HepG2 (cell line): ENCODE measurements at regions not wholly inside any gene's neighbourhood (a gene's known extent, or its start where the extent isn't known, plus 50 kb on each side); places are given as distances from the start of the nearest gene placed in this dataset.

Source experiments
- ATAC-seq: fragments of 200-7000 bp; cut with Tn5 transposase; 3 replicates; pipeline ENCODE4 v1.9.1; 2020; ENCODE audit warnings: mild to moderate bottlenecking, moderate library complexity
- BruUV-seq: library from RNA; stranded (reverse); fragments of 400-500 nt; replicated peaks from 2 replicates; lab custom pipeline; 2021; lab: Mats Ljungman, UMichigan
- CTCF ChIA-PET: fragments of 300-600 bp; formaldehyde crosslinking; extraction: SDS; loops from one replicate; lab custom pipeline; 2021; ENCODE audit warnings: low total read pairs, inconsistent platforms, low intra/inter-chr PET ratio; lab: Yijun Ruan, JAX
- POLR2A ChIA-PET: fragments of 350-600 bp; sonication (Branson Sonifier 250); formaldehyde crosslinking; loops from one replicate; lab custom pipeline; 2020; ENCODE audit warnings: antibody characterized with exemption, inconsistent platforms; lab: Yijun Ruan, JAX
- DNase-seq: peaks from one replicate; pipeline ENCODE4 v3.0.0-alpha.2; 2015; ENCODE audit warnings: low spot score
- FAIRE-seq: peaks from 3 replicates; lab custom pipeline; 2011; peaks lifted over from hg19 to GRCh38; lab: Jason Lieb, UNC
- H2AFZ ChIP-seq: one replicate; pipeline ENCODE4 v1.6.1; 2011; ENCODE audit warnings: low read length, inconsistent platforms
- H3K27ac ChIP-seq: fragments of 300-600 bp; 3 replicates; pipeline ENCODE4 v1.8.0; 2011; ENCODE audit warnings: mixed run types, mild to moderate bottlenecking, mixed read lengths, low read length, inconsistent platforms; ENCODE audit not compliant: insufficient read depth; ENCODE audit errors: extremely low read length
- H3K27me3 ChIP-seq, 2 experiments: fragments of 200-600 bp in 1 of 2; 2 replicates in 1 of 2; 3 replicates in 1 of 2; pipeline versions ENCODE4 v1.6.0 to v1.8.0; 2011; ENCODE audit warnings: low read length in 2 of 2, mild to moderate bottlenecking in 2 of 2, moderate library complexity in 2 of 2, inconsistent platforms in 1 of 2; ENCODE audit not compliant: insufficient read depth in 2 of 2, control insufficient read depth in 1 of 2
- H3K36me3 ChIP-seq, 2 experiments: fragments of 200-600 bp in 1 of 2; replicated peaks in 1 of 2; 2 replicates in 1 of 2; 3 replicates in 1 of 2; pipeline versions ENCODE4 v1.5.1 to v1.8.0; 2011; ENCODE audit warnings: low read length in 2 of 2, inconsistent platforms in 1 of 2; ENCODE audit not compliant: insufficient read depth in 2 of 2, control insufficient read depth in 1 of 2
- H3K4me1 ChIP-seq: 2 replicates; pipeline ENCODE4 v1.5.1; 2012; ENCODE audit warnings: low read length, inconsistent platforms; ENCODE audit not compliant: insufficient read depth
- H3K4me2 ChIP-seq: 2 replicates; pipeline ENCODE4 v1.6.0; 2011; ENCODE audit warnings: low read depth, low read length, inconsistent platforms
- H3K4me3 ChIP-seq, 3 experiments: fragments of 200-600 bp in 1 of 3; sonication (generic), shearing (Covaris generic) in 1 of 3; replicated peaks in 1 of 3; 2 replicates each; pipeline ENCODE4 v1.5.1; 2011 to 2016; ENCODE audit warnings: low read length in 3 of 3, inconsistent platforms in 2 of 3, low read depth in 2 of 3, mild to moderate bottlenecking in 2 of 3, control low read depth in 1 of 3, mixed read lengths in 1 of 3; ENCODE audit not compliant: insufficient read depth in 1 of 3
- H3K79me2 ChIP-seq: one replicate; pipeline ENCODE4 v1.6.1; 2011; ENCODE audit warnings: low read length, inconsistent platforms; ENCODE audit not compliant: insufficient read depth
- H3K9ac ChIP-seq: 2 replicates; pipeline ENCODE4 v1.6.0; 2011; ENCODE audit warnings: mild to moderate bottlenecking, low read depth, low read length, inconsistent platforms; ENCODE audit not compliant: insufficient read depth
- H3K9me3 ChIP-seq: 2 replicates; pipeline ENCODE4 v1.5.1; 2012; ENCODE audit warnings: mild to moderate bottlenecking, low read length
- H4K20me1 ChIP-seq: 2 replicates; pipeline ENCODE4 v1.6.0; 2011; ENCODE audit warnings: inconsistent platforms, mild to moderate bottlenecking, low read length, moderate library complexity; ENCODE audit not compliant: insufficient read depth
- KDM5B ChIP-seq: sonication (generic); formaldehyde crosslinking; IDR thresholded peaks from 2 replicates; pipeline ENCODE4 v1.4.0; 2020; ENCODE audit warnings: missing genetic modification reagents, mild to moderate bottlenecking, borderline replicate concordance
- MXD1 ChIP-seq: sonication (generic); formaldehyde crosslinking; IDR thresholded peaks from 2 replicates; pipeline ENCODE4 v1.4.0; 2020; ENCODE audit warnings: mild to moderate bottlenecking, missing genetic modification reagents
- SP4 ChIP-seq: sonication (generic); formaldehyde crosslinking; IDR thresholded peaks from 2 replicates; pipeline ENCODE4 v1.8.1; 2023; ENCODE audit warnings: mild to moderate bottlenecking, missing genetic modification reagents
- TEAD2 ChIP-seq: sonication (generic); formaldehyde crosslinking; IDR thresholded peaks from 2 replicates; pipeline ENCODE4 v1.9.0; 2021; ENCODE audit warnings: missing genetic modification reagents
- ZBTB39 ChIP-seq: sonication (generic); formaldehyde crosslinking; IDR thresholded peaks from 2 replicates; pipeline ENCODE4 v1.5.0; 2020; ENCODE audit warnings: missing genetic modification reagents
- ZNF512B ChIP-seq: sonication (generic); formaldehyde crosslinking; IDR thresholded peaks from 2 replicates; pipeline ENCODE4 v1.5.1; 2020; ENCODE audit warnings: missing genetic modification reagents, mild to moderate bottlenecking, borderline replicate concordance
- ZNF672 ChIP-seq: sonication (generic); formaldehyde crosslinking; IDR thresholded peaks from 2 replicates; pipeline ENCODE4 v1.8.1; 2022; ENCODE audit warnings: missing genetic modification reagents
- ZNF776 ChIP-seq: sonication (generic); formaldehyde crosslinking; IDR thresholded peaks from 2 replicates; pipeline ENCODE4 v1.4.0; 2020; ENCODE audit warnings: mild to moderate bottlenecking, missing genetic modification reagents
- ZNF781 ChIP-seq: sonication (generic); formaldehyde crosslinking; IDR thresholded peaks from 2 replicates; pipeline ENCODE4 v1.5.1; 2020; ENCODE audit warnings: borderline replicate concordance, mild to moderate bottlenecking, missing genetic modification reagents; ENCODE audit errors: not compliant biosample characterization
- WGBS: methylation state at CpG from one replicate; pipeline ENCODE4 v1.1.6; 2017; ENCODE audit warnings: low lambda C conversion rate; 5-methylcytosine and 5-hydroxymethylcytosine counted together
- in situ Hi-C: cut with HindIII; loops from 2 replicates; pipeline ENCODE4 v1.10.0; 2017; ENCODE audit warnings: low pct_unique_long_range_greater_than_20kb; ENCODE audit not compliant: extremely low pct_ligation_motif_present
- intact Hi-C: fragments of 100-400 bp; cut with micrococcal nuclease; formaldehyde crosslinking; loops from one replicate; pipeline ENCODE4 v1.10.0; 2022; ENCODE audit not compliant: unreplicated experiment

GRCh38 chr21:23876925-23877558 lies 1730.2 kb downstream of the MRPL39 start:
- H3K9ac ChIP-seq: no peak overlapping the region
- BruUV-seq: no TSS peak
- ChIA-PET POLR2A (no interaction called here), CTCF (no interaction called here)
- in situ Hi-C loops (no loop called here), intact Hi-C loops (no loop called here)
- H3K4me3 ChIP-seq: no peak overlapping the region
- no peak for ATAC-seq
- no peak overlapping the region for H3K4me2 ChIP-seq
- H3K27me3 ChIP-seq: no peaks in the 10 kb centered on the region
- H3K79me2 ChIP-seq: no peaks in the 10 kb centered on the region
- no peak for DNase-seq
- H3K9me3 ChIP-seq: peaks cover 68% of the 10 kb centered on the region
- FAIRE-seq: no peak
- no peaks in the 10 kb centered on the region for H3K4me1 ChIP-seq
- no peak for TF ChIP-seq KDM5B (CRISPR knock-in tag)
- no peak for TF ChIP-seq ZNF781 (CRISPR knock-in tag)
- TF ChIP-seq SP4 (CRISPR knock-in tag): no peak
- TF ChIP-seq ZBTB39 (CRISPR knock-in tag): no peak
- TF ChIP-seq ZNF512B (CRISPR knock-in tag): no peak
- TF ChIP-seq ZNF672 (CRISPR knock-in tag): no peak
- TF ChIP-seq TEAD2 (CRISPR knock-in tag): no peak
- TF ChIP-seq ZNF776 (CRISPR knock-in tag): no peak
- no peak for TF ChIP-seq MXD1 (CRISPR knock-in tag)
- TF ChIP-seq, all 625 proteins: peak for 0
- 30% methylated on average over 5 of the region's 5 CpGs for WGBS
- H3K27ac ChIP-seq: no peak overlapping the region
- H3K36me3 ChIP-seq: no peaks in the 10 kb centered on the region
- H4K20me1 ChIP-seq: no peaks in the 10 kb centered on the region
- no peak overlapping the region for H2AFZ ChIP-seq
